ENCODE measurements at regions not wholly inside any gene's neighbourhood (a gene's known extent, or its start where the extent isn't known, plus 50 kb on each side); places are given as distances from the start of the nearest gene placed in this dataset.

GRCh38 chr6:14934013-14934412 is 311.9 kb upstream of the JARID2 start:
- no peak for TF ChIP-seq CTCF (IDR thresholded peaks at IDR 0.05; ENCODE audit: low read depth, low read length, poor library complexity, severe bottlenecking)
- no peak for TF ChIP-seq EZH2phosphoT487 (IDR thresholded peaks at IDR 0.05; ENCODE audit: borderline replicate concordance, low read length)
